ENCODE measurements at regions not wholly inside any gene's neighbourhood (a gene's known extent, or its start where the extent isn't known, plus 50 kb on each side); places are given as distances from the start of the nearest gene placed in this dataset.

DNA sequence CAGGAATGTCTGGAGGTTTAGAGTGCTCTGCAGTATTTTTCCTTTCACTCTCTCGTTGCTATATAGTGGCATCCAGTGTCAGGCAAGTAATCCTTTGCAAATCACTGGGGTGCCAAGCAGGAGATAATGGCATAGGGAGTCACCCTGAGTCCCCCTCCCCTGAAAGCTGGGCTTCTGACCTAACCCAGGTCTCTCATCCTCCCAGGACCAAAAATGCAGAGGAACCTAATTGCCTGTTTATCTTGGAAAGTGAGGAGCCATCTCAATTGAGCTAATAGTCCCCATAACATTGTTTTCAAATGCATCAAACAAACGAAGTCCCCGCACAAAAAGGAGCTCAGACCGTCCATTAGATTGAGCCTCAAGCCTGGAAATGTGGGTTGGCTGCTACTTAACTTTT lies 368.0 kb upstream of the IRX2 start (continued):
- TF ChIP-seq, protein P1, sequence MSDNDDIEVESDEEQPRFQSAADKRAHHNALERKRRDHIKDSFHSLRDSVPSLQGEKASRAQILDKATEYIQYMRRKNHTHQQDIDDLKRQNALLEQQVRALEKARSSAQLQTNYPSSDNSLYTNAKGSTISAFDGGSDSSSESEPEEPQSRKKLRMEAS (IDR thresholded peaks at IDR 0.05), result no peak
- TF ChIP-seq MAZ (IDR thresholded peaks at IDR 0.05; ENCODE audit: borderline replicate concordance, low read depth, low read length) (no peak), PHF8 (IDR thresholded peaks at IDR 0.05; ENCODE audit: borderline replicate concordance, low read depth) (no peak), CHD4 (IDR thresholded peaks at IDR 0.05; ENCODE audit: borderline replicate concordance) (no peak), HOXB13 (CRISPR knock-in tag; IDR thresholded peaks at IDR 0.05; ENCODE audit: low read depth) (no peak), MYC (IDR thresholded peaks at IDR 0.05; ENCODE audit: borderline replicate concordance, low read length) (no peak), RARB (CRISPR knock-in tag; IDR thresholded peaks at IDR 0.05) (no peak)

DNA sequence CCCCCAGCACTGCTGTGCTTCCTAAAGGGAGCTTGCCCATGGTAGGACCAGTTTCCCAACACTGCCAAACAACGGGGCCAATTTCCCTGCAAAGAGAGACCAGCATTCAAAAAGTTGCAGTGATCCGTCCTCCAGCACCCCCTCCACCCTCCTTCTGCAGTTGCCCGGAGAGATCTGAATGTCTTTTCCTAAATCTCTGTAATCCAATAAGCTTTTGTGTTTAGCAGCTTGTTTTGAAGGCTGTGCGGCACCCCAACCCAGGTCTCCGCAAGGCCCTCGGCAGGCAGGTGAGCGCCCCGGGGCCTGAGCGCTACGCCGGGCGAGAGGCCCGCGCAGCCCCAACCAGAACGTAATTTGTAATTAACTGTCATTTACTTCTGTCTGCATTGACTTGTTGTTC lies 366.9 kb upstream of the IRX2 start:
- DNase-seq (ENCODE audit: low read depth in 1 of 2, low spot score in 1 of 2) (no peak), FAIRE-seq (no peak), ATAC-seq (no peak)
- H3K4me2 ChIP-seq, result no peak overlapping the region
- ChIA-PET CTCF (no interaction called here), POLR2A (no interaction called here)
- H3K9me3 ChIP-seq, result no peaks in the 10 kb centered on the region
- no peaks in the 10 kb centered on the region for H3K4me1 ChIP-seq
- H3K4me3 ChIP-seq, result no peak overlapping the region
- WGBS (ENCODE audit: missing lambda C conversion rate), result 67% methylated on average over 13 of the region's 15 CpGs
- no peak overlapping the region for H3K27ac ChIP-seq
- TF ChIP-seq HOXA7 (CRISPR knock-in tag; IDR thresholded peaks at IDR 0.05) (no peak), CBX8 (IDR thresholded peaks at IDR 0.05) (no peak), MYC (IDR thresholded peaks at IDR 0.05; ENCODE audit: borderline replicate concordance, low read length) (no peak), JUNB (IDR thresholded peaks at IDR 0.05) (no peak), JUN (IDR thresholded peaks at IDR 0.05) (no peak)
- TF ChIP-seq, protein P2, sequence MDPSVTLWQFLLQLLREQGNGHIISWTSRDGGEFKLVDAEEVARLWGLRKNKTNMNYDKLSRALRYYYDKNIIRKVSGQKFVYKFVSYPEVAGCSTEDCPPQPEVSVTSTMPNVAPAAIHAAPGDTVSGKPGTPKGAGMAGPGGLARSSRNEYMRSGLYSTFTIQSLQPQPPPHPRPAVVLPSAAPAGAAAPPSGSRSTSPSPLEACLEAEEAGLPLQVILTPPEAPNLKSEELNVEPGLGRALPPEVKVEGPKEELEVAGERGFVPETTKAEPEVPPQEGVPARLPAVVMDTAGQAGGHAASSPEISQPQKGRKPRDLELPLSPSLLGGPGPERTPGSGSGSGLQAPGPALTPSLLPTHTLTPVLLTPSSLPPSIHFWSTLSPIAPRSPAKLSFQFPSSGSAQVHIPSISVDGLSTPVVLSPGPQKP (IDR thresholded peaks at IDR 0.05; ENCODE audit: low read depth, low read length), result no peak

DNA sequence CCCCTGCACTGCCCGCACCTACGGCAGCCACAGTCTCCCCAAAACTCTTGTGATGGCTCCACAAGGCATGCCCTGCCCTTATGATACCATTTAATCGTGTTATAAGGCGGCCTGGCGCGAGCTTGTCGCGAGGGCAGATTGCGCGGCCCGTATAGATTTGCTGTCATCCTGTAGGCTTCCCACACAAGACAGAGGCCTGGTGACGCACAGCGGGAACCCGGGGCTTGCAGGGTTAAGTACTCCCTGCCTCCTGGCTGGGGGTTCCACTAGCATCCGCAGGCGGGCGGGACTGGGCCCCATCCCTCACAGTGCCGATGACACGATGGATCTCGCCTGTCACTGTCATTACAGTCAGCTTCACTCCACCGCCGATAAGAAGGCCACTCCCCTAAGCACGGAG lies 364.9 kb upstream of the IRX2 start:
- ChIA-PET CTCF (no interaction called here), POLR2A (no interaction called here)
- Histone ChIP-seq H3K4me3 (no peak overlapping the region), H3K27ac (no peak overlapping the region), H3K4me1 (no peaks in the 10 kb centered on the region), H3K9me3 (no peaks in the 10 kb centered on the region), H3K4me2 (no peak overlapping the region)
- DNase-seq (ENCODE audit: low read depth in 1 of 2, low spot score in 1 of 2), result no peak
- ATAC-seq, result no peak
- no peak for FAIRE-seq
- TF ChIP-seq CBX8 (IDR thresholded peaks at IDR 0.05) (no peak), RCOR1 (IDR thresholded peaks at IDR 0.05; ENCODE audit: low read depth, low read length) (no peak), TP53 (CRISPR knock-in tag; IDR thresholded peaks at IDR 0.05) (no peak), PHF8 (IDR thresholded peaks at IDR 0.05; ENCODE audit: borderline replicate concordance, low read depth) (no peak), EP300 (IDR thresholded peaks at IDR 0.05) (no peak), ZSCAN20 (CRISPR knock-in tag; IDR thresholded peaks at IDR 0.05) (no peak), BHLHE40 (IDR thresholded peaks at IDR 0.05; ENCODE audit: low read depth, low read length) (no peak), POLR2A (IDR thresholded peaks at IDR 0.05; ENCODE audit: low read length) (no peak), RARB (CRISPR knock-in tag; IDR thresholded peaks at IDR 0.05) (no peak), EHMT2 (IDR thresholded peaks at IDR 0.05; ENCODE audit: low read depth) (no peak), JUN (IDR thresholded peaks at IDR 0.05) (no peak)
- TF ChIP-seq, protein P3, sequence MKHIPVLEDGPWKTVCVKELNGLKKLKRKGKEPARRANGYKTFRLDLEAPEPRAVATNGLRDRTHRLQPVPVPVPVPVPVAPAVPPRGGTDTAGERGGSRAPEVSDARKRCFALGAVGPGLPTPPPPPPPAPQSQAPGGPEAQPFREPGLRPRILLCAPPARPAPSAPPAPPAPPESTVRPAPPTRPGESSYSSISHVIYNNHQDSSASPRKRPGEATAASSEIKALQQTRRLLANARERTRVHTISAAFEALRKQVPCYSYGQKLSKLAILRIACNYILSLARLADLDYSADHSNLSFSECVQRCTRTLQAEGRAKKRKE (CRISPR knock-in tag; IDR thresholded peaks at IDR 0.05; ENCODE audit: low read depth), result no peak
- 47% methylated on average over 20 of the region's 23 CpGs for WGBS (ENCODE audit: missing lambda C conversion rate)

DNA sequence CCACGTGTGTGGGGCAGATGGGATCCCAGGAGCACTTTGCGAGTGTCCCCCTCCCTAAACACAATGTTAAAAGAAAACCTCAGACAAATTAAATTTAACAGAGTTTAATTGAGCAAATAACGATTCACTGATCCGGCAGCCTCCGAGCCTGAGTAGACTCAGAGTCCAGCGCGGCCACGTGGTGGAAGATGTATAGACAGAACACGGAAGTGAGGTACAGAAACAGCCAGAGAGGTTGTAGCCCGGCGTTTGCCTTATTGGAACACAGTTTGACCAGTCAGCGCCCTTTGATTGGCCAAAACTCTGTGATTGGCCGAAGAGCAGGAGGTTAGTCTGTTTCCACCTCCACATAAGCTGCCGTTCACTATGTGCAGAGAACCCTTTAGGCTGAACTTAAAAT lies 363.0 kb upstream of the IRX2 start:
- ATAC-seq, result no peak
- CTCF ChIA-PET, result no interaction called here

More for the DNA sequence above, 363.0 kb upstream of the IRX2 start:
- 44% methylated on average over 14 of the region's 14 CpGs for WGBS (ENCODE audit: missing lambda C conversion rate)
- no peak overlapping the region for H3K27ac ChIP-seq
- H3K4me3 ChIP-seq, result no peak overlapping the region
- H3K4me2 ChIP-seq, result no peak overlapping the region
- no peaks in the 10 kb centered on the region for H3K9me3 ChIP-seq
- DNase-seq (ENCODE audit: low read depth in 1 of 2, low spot score in 1 of 2) (no peak), FAIRE-seq (no peak)
- POLR2A ChIA-PET, result no interaction called here
- TF ChIP-seq SMC3 (IDR thresholded peaks at IDR 0.05), result no peak
- TF ChIP-seq, protein P4, sequence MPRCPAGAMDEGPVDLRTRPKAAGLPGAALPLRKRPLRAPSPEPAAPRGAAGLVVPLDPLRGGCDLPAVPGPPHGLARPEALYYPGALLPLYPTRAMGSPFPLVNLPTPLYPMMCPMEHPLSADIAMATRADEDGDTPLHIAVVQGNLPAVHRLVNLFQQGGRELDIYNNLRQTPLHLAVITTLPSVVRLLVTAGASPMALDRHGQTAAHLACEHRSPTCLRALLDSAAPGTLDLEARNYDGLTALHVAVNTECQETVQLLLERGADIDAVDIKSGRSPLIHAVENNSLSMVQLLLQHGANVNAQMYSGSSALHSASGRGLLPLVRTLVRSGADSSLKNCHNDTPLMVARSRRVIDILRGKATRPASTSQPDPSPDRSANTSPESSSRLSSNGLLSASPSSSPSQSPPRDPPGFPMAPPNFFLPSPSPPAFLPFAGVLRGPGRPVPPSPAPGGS (IDR thresholded peaks at IDR 0.05), result no peak
- no peak for TF ChIP-seq FOXS1 (CRISPR knock-in tag; IDR thresholded peaks at IDR 0.05)
- TF ChIP-seq HDAC2 (IDR thresholded peaks at IDR 0.05), result no peak
- no peak for TF ChIP-seq HOXA7 (CRISPR knock-in tag; IDR thresholded peaks at IDR 0.05)
- H3K4me1 ChIP-seq, result no peaks in the 10 kb centered on the region

Data from A549 (cell line).